ENCODE measurements at regions not wholly inside any gene's neighbourhood (a gene's known extent, or its start where the extent isn't known, plus 50 kb on each side); places are given as distances from the start of the nearest gene placed in this dataset.

DNA sequence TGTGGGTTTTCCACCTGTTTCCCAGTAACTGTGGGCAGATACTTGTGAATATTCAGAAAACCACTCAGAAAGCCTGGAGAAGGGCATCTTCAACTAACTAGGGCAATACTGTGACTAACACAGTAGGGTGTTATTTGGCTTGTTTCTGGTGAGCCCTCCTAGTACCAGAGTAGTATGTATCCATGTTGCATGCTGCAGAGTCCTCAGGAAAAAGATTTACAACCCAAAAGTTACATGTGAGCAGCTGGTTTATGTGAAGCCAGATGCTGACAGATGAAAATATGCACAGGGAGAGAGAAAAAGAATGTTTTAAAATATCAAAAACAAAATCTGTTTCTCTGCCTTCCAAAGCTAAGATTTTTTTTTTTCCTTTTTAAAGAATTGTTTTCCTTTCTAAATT lies 333.2 kb upstream of the UBE2E3 start:
- TF ChIP-seq, protein P1, sequence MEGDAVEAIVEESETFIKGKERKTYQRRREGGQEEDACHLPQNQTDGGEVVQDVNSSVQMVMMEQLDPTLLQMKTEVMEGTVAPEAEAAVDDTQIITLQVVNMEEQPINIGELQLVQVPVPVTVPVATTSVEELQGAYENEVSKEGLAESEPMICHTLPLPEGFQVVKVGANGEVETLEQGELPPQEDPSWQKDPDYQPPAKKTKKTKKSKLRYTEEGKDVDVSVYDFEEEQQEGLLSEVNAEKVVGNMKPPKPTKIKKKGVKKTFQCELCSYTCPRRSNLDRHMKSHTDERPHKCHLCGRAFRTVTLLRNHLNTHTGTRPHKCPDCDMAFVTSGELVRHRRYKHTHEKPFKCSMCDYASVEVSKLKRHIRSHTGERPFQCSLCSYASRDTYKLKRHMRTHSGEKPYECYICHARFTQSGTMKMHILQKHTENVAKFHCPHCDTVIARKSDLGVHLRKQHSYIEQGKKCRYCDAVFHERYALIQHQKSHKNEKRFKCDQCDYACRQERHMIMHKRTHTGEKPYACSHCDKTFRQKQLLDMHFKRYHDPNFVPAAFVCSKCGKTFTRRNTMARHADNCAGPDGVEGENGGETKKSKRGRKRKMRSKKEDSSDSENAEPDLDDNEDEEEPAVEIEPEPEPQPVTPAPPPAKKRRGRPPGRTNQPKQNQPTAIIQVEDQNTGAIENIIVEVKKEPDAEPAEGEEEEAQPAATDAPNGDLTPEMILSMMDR (IDR thresholded peaks at IDR 0.05): no peak
- TF ChIP-seq POLR2A (IDR thresholded peaks at IDR 0.05): no peak

Data from Peyer's patch (tissue), 4 donors.